ENCODE measurements at regions not wholly inside any gene's neighbourhood (a gene's known extent, or its start where the extent isn't known, plus 50 kb on each side); places are given as distances from the start of the nearest gene placed in this dataset.

DNA sequence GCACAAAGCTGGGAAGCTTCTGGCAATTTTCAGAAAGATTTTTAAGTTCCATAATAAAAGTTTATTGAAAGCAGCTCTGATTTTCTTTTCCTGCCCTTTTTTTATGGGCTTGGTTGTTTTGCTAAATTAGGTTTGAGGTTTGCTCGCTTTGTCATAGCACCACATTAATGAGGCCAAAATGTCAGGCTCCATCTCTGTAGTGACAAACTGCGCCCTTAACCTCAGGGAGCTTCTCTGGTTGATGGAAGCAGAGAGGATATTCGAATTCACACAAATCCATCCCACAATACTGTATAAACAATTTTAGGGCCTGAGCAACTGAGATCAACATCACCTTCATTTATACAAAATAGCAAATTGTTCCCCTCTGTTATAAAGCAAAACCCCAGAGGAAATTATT lies 342.6 kb upstream of the TMPO start:
- H3K9me3 ChIP-seq (ENCODE audit: low read length), result no peaks in the 10 kb centered on the region
- no peaks in the 10 kb centered on the region for H3K4me1 ChIP-seq (ENCODE audit: insufficient read depth, low read length)
- no peak overlapping the region for H3K4me3 ChIP-seq (ENCODE audit: low read length)
- no peak overlapping the region for H2AFZ ChIP-seq (ENCODE audit: low read depth, low read length)
- H3K36me3 ChIP-seq (ENCODE audit: insufficient read depth, low read length), result no peaks in the 10 kb centered on the region
- H3K27me3 ChIP-seq (ENCODE audit: insufficient read depth, low read length), result no peaks in the 10 kb centered on the region

DNA sequence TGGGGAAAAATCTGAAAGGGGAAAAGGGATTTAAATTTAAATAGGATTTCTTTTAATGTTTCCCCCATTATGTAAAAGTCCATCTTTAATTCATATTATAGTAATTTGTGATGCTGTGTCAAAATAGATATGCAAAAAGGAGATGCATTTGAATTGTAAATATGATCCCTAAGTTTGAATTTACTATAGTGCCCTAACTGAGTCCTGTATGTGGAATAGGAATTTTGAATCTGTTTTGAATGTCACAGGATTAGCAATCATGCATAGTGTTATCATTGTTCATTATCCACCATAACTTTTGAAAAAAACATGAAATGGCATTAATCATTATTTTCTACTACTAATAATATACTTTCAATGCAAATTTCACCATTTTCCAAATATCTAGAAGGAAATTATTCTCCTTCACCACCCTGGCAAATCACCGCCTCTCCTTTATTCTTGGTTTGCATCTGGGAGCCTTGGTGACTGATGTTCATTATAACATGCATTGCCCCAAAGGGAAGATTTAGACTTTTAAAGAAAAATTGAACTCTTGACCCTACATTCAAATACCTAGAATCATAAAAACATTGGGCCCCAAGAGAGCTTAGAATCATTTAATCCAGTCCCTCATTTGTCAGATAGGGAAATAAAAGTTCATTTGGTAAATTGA lies 341.5 kb upstream of the TMPO start:
- no peaks in the 10 kb centered on the region for H3K4me1 ChIP-seq (ENCODE audit: insufficient read depth, low read length)
- H2AFZ ChIP-seq (ENCODE audit: low read depth, low read length), result no peak overlapping the region
- no peaks in the 10 kb centered on the region for H3K36me3 ChIP-seq (ENCODE audit: insufficient read depth, low read length)
- H3K27me3 ChIP-seq (ENCODE audit: insufficient read depth, low read length), result no peaks in the 10 kb centered on the region
- H3K4me3 ChIP-seq (ENCODE audit: low read length), result no peak overlapping the region
- H3K9me3 ChIP-seq (ENCODE audit: low read length), result no peaks in the 10 kb centered on the region

DNA sequence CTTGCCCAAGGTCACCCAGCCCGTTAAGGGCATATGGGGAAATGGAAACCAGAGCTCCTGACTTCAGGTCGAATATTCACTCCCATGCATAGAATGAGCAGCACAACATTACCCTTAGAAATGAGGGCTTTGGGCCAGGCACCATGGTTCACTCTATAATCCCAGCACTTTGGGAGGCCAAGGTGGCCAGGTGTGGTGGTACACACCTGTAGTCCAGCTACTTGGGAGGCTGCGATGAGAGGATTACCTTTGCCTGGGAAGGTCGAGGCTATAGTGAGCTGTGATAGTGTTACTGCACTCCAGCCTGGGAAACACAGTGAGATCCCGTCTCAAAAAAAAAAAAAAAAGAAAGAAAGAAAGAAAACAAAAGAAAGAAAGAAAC lies 341.0 kb upstream of the TMPO start:
- Histone ChIP-seq H3K36me3 (ENCODE audit: insufficient read depth, low read length) (no peaks in the 10 kb centered on the region), H3K27me3 (ENCODE audit: insufficient read depth, low read length) (no peaks in the 10 kb centered on the region), H2AFZ (ENCODE audit: low read depth, low read length) (no peak overlapping the region), H3K4me3 (ENCODE audit: low read length) (no peak overlapping the region), H3K9me3 (ENCODE audit: low read length) (no peaks in the 10 kb centered on the region), H3K4me1 (ENCODE audit: insufficient read depth, low read length) (no peaks in the 10 kb centered on the region)

DNA sequence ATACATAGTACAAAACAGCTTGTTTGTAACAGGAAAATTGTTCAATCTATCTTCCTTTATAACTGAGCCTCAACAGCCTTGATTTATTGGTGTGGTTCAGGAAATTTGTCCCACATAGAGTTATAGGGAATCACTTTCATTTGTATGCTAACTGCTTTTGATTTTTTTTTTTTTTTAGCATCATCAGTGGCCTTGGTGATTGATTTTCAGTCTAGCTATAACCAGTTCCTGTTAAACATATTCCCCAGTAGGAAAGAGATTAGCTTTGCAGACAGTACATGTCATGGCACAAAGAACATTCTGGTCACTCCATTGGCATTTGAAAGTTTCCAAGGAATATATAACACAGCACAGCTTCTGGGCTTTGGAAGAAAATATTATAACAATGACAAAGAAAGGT lies 337.3 kb upstream of the TMPO start:
- H3K4me3 ChIP-seq (ENCODE audit: low read length), result no peak overlapping the region
- H2AFZ ChIP-seq (ENCODE audit: low read depth, low read length), result no peak overlapping the region
- no peaks in the 10 kb centered on the region for H3K9me3 ChIP-seq (ENCODE audit: low read length)
- no peaks in the 10 kb centered on the region for H3K27me3 ChIP-seq (ENCODE audit: insufficient read depth, low read length)
- H3K36me3 ChIP-seq (ENCODE audit: insufficient read depth, low read length), result no peaks in the 10 kb centered on the region
- peaks cover 2% of the 10 kb centered on the region for H3K4me1 ChIP-seq (ENCODE audit: insufficient read depth, low read length)

DNA sequence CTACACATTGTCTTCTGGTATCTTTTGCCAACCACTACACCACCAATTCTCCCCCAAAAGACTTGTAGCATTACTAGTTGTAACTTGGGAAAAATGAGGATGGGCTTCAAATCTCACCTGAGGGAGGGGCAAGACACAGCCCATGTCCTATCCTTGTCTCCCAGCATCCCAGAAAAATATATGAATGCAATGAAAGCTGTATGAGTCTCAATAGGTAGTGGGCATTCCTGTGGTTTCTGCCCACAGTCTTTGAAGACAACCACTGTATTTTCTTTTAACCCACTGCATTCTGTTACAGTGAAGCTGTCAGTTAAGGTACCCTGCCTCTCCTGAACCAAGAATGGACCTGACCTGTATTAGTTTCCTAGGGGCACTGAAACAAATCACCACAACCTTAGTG lies 336.2 kb upstream of the TMPO start:
- H3K36me3 ChIP-seq (ENCODE audit: insufficient read depth, low read length), result no peaks in the 10 kb centered on the region
- no peak overlapping the region for H3K4me3 ChIP-seq (ENCODE audit: low read length)
- H3K27me3 ChIP-seq (ENCODE audit: insufficient read depth, low read length), result no peaks in the 10 kb centered on the region

DNA sequence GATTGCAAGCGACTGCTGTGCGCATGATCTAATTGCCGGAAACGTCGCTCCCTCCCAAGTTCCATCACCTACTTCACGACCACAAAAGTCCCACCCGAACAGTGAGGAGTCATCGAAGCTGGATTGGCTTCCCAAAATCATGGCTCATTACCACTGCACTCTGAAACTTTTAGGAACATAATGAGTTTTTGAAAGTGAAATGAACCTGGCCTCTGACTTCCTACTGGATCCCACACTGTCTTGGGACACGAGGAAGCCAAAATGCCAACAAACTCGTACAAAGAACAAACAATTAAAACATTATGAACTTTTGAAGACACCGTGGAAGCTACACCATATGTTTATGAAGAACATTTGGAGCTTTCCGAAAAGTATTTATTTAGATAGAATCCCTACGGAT lies 334.8 kb upstream of the TMPO start:
- no peak overlapping the region for H2AFZ ChIP-seq (ENCODE audit: low read depth, low read length)
- H3K27me3 ChIP-seq (ENCODE audit: insufficient read depth, low read length), result no peaks in the 10 kb centered on the region
- H3K4me3 ChIP-seq (ENCODE audit: low read length), result no peak overlapping the region
- peaks cover 2% of the 10 kb centered on the region for H3K4me1 ChIP-seq (ENCODE audit: insufficient read depth, low read length)
- no peaks in the 10 kb centered on the region for H3K36me3 ChIP-seq (ENCODE audit: insufficient read depth, low read length)
- no peaks in the 10 kb centered on the region for H3K9me3 ChIP-seq (ENCODE audit: low read length)

More for the DNA sequence above, 336.2 kb upstream of the TMPO start:
- H2AFZ ChIP-seq (ENCODE audit: low read depth, low read length), result no peak overlapping the region
- H3K4me1 ChIP-seq (ENCODE audit: insufficient read depth, low read length), result peaks cover 2% of the 10 kb centered on the region
- no peaks in the 10 kb centered on the region for H3K9me3 ChIP-seq (ENCODE audit: low read length)

DNA sequence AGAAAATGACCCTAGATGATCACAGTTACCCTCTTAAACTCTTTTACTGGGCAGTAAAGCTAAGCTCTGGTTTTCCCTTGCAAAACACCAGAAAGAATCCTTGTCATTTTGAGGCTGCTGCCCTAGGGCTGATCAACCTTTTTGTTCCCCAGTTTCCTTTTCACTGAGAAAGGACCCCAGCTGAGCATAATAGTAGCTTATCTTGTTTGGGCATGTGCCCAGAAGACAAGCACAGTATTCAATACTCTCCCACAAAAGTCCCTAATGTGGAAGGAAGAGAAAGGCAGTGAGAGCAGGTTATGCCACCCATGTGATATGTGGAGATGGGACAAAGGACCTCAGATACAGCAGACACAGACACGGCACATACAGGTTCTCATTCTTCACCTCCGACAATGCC lies 332.6 kb upstream of the TMPO start:
- no peaks in the 10 kb centered on the region for H3K36me3 ChIP-seq (ENCODE audit: insufficient read depth, low read length)
- H3K9me3 ChIP-seq (ENCODE audit: low read length), result no peaks in the 10 kb centered on the region
- peaks cover 2% of the 10 kb centered on the region for H3K4me1 ChIP-seq (ENCODE audit: insufficient read depth, low read length)
- H2AFZ ChIP-seq (ENCODE audit: low read depth, low read length), result no peak overlapping the region
- H3K4me3 ChIP-seq (ENCODE audit: low read length), result no peak overlapping the region
- H3K27me3 ChIP-seq (ENCODE audit: insufficient read depth, low read length), result no peaks in the 10 kb centered on the region

DNA sequence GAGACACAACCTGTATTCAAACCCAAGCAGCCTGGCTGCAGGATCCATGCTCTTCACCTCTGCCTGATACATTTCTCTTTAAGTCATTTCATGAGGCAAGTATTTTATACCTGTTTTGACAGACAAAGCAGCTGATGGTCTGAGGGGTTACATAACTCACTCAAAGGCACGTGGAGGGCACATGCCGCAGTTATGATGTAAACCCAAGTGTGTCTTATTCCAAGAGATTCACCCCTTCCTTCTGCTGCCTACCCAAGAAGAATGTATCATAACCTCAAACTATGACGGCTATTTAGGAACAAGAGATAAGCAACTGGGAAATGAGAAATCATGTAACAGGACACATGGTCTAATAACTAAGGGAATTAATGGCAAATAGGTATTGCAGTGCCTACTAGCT lies 329.8 kb upstream of the TMPO start:
- Histone ChIP-seq H3K4me1 (ENCODE audit: insufficient read depth, low read length) (peaks cover 2% of the 10 kb centered on the region), H2AFZ (ENCODE audit: low read depth, low read length) (no peak overlapping the region), H3K4me3 (ENCODE audit: low read length) (no peak overlapping the region), H3K9me3 (ENCODE audit: low read length) (no peaks in the 10 kb centered on the region), H3K36me3 (ENCODE audit: insufficient read depth, low read length) (no peaks in the 10 kb centered on the region), H3K27me3 (ENCODE audit: insufficient read depth, low read length) (no peaks in the 10 kb centered on the region)

DNA sequence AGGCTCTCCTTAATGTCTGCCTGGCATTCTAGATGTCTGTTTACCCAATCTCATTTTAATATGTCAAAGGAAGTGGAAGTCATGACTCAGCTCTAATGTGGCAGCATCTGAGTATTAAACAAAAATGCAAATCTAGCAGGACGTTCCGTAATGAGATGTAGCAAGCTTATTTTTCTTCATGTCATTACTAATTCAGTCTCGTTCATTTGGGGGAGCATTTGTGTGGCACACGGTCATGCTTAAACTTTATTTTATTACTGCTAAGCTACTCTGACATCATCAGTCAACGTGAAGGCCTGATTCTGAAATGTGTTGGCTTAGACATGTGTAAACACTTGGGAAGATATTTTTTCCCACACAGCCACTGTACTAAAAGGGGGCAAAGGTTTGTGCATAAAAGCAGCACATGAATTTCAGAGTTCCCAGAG lies 326.7 kb upstream of the TMPO start:
- no peak overlapping the region for H3K4me3 ChIP-seq (ENCODE audit: low read length)
- no peak overlapping the region for H2AFZ ChIP-seq (ENCODE audit: low read depth, low read length)
- H3K4me1 ChIP-seq (ENCODE audit: insufficient read depth, low read length), result no peaks in the 10 kb centered on the region
- no peaks in the 10 kb centered on the region for H3K36me3 ChIP-seq (ENCODE audit: insufficient read depth, low read length)
- no peaks in the 10 kb centered on the region for H3K9me3 ChIP-seq (ENCODE audit: low read length)
- no peaks in the 10 kb centered on the region for H3K27me3 ChIP-seq (ENCODE audit: insufficient read depth, low read length)

DNA sequence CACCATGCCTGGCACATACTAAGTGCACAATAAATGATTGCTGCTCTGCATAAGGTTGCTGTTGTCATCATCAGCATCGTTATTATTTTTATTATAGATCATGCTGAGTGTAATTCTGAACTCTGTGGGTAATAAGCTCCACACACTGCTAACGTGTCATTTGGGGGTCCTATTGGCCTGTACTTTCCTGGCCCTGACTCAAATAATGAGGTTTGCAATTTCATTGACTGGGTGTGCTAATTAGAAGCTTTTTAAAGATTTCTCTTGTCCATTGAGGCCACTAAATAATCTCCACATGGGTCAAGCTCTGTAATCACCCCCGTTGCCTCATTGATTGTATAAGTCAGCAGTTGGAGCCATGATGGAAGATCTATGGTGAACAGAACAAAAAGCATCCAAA lies 320.8 kb upstream of the TMPO start:
- Histone ChIP-seq H3K36me3 (ENCODE audit: insufficient read depth, low read length) (no peaks in the 10 kb centered on the region), H3K27me3 (ENCODE audit: insufficient read depth, low read length) (no peaks in the 10 kb centered on the region), H3K4me3 (ENCODE audit: low read length) (no peak overlapping the region), H3K4me1 (ENCODE audit: insufficient read depth, low read length) (no peaks in the 10 kb centered on the region), H2AFZ (ENCODE audit: low read depth, low read length) (no peak overlapping the region), H3K9me3 (ENCODE audit: low read length) (no peaks in the 10 kb centered on the region)

DNA sequence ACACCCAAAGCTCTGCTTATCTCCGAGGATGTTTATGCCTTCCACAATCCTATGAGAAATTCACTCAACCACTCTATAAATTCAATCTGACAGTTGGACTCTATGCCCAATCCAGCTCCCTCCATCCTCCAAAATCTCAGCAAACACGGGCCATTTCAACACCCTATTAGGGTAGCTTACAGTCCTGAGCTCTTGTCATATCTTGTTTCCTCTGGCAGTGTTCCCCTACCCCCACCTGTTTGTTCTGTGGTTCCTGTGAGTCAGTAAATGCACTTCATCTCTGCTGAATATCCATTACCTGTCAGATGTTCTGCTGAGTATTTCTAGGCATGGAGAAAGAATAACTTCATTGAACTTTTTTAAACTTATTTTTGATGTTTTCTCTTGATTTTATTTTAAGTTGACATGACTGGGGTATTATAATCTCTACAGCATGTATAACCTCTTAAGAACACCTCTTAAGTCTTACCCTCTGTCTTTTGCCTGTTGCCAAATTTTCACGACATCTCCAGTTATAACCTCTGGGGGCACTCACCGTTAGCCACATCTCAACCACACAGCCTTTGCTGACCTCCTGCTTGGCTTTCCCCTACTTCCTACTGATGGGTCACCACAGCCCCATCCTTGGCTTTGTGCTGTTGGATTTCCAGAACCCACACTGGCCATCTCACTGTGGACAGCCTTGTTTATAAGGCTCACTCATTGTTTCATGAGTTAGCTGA lies 317.0 kb upstream of the TMPO start:
- no peak overlapping the region for H2AFZ ChIP-seq (ENCODE audit: low read depth, low read length)
- H3K36me3 ChIP-seq (ENCODE audit: insufficient read depth, low read length), result no peaks in the 10 kb centered on the region
- H3K27me3 ChIP-seq (ENCODE audit: insufficient read depth, low read length), result no peaks in the 10 kb centered on the region
- no peaks in the 10 kb centered on the region for H3K4me1 ChIP-seq (ENCODE audit: insufficient read depth, low read length)
- H3K4me3 ChIP-seq (ENCODE audit: low read length), result no peak overlapping the region
- no peaks in the 10 kb centered on the region for H3K9me3 ChIP-seq (ENCODE audit: low read length)

DNA sequence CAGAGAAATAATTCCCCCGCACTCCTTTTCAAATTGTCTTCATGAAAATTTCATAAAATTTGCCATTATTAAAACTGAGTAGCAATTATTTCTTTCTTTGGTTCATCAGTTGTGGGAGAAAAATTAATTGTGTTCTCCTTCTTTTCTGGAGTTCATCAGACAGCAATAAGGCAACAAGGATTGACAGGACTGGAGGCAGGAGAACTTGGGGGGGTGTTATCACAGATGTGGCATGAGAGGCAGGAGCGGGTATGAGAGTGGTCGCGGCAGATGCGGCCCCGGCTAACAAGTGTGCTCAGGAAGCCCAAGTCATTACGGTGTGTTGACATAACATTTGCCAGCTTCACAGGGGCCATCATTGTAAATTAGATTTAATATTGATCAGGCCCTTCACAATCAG lies 306.6 kb upstream of the TMPO start:
- no peaks in the 10 kb centered on the region for H3K4me1 ChIP-seq (ENCODE audit: insufficient read depth, low read length)

DNA sequence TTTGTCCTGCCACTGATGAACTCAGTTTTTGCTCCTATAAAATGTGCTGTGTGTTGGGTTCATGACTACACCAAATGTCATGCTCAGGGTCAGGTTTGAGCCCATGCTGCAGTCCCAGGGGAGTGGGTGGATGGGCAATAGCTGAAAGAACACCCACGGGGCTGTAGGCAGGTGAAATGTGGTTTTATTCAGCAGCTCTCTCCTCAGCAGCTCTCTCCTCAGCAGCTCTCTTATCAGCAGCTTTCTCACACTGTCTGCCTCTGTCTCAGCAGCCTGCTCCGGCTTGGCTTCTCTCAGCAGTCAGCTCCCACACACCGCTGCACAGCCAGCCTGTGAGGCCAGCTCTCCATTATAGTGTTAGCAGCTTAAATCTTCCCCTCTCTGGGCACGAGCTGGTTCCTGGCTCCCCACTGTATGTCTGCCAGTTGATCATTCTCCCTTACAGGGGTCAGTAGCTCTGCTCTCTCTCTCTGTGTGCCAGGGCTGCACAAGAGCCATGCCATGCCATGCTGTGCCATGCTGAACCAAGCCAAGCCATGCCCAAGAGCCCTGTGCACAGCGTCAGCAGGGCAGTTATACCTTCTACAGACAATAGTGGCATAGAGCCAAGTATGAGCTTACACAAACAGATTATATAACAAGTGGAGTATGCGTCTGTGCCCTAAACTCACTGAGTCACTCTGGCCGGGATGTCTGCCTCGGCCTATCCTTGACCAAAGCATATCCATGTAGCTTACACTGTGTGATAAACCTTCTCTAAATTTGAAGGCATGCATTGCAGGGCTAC lies 303.3 kb upstream of the TMPO start:
- Histone ChIP-seq H3K9me3 (ENCODE audit: low read length) (no peaks in the 10 kb centered on the region), H2AFZ (ENCODE audit: low read depth, low read length) (no peak overlapping the region), H3K27me3 (ENCODE audit: insufficient read depth, low read length) (no peaks in the 10 kb centered on the region), H3K36me3 (ENCODE audit: insufficient read depth, low read length) (no peaks in the 10 kb centered on the region), H3K4me1 (ENCODE audit: insufficient read depth, low read length) (no peaks in the 10 kb centered on the region), H3K4me3 (ENCODE audit: low read length) (no peak overlapping the region)

More for the DNA sequence above, 306.6 kb upstream of the TMPO start:
- Histone ChIP-seq H3K9me3 (ENCODE audit: low read length) (no peaks in the 10 kb centered on the region), H3K4me3 (ENCODE audit: low read length) (no peak overlapping the region), H3K27me3 (ENCODE audit: insufficient read depth, low read length) (no peaks in the 10 kb centered on the region), H3K36me3 (ENCODE audit: insufficient read depth, low read length) (no peaks in the 10 kb centered on the region), H2AFZ (ENCODE audit: low read depth, low read length) (no peak overlapping the region)
